ENCODE measurements at regions not wholly inside any gene's neighbourhood (a gene's known extent, or its start where the extent isn't known, plus 50 kb on each side); places are given as distances from the start of the nearest gene placed in this dataset.
"Not testable (repeated sequence)": the region's sequence is repeated elsewhere in the genome, so short reads cannot be mapped to it uniquely, and the experiment has no call there.

DNA sequence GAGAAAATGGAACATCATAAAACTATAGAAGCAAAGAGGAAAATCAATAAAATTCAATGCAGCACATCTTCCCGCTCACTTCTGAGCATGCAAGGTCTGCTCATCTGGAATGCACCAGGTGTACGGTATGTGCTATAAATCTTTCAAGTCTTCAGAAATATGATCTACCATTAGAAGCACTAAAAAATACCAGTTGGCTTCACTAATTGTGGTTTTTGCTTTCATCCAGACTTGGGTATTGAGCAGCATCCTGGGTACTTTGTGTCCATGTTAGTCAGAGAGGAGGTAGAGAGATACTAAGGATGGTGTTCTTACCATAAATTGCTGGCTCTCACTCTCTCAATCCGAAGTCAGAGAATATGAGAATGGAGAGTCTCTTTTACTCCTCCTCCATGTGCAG, 477.1 kb downstream of the PPARGC1A start:
- H3K4me1 ChIP-seq: no peaks in the 10 kb centered on the region
- no peaks in the 10 kb centered on the region for H3K27me3 ChIP-seq
- H3K36me3 ChIP-seq: no peaks in the 10 kb centered on the region
- 75 to 81% methylated on average over 3 of the region's 3 CpGs for WGBS, 2 donors
- no peak overlapping the region for H3K27ac ChIP-seq
- no peak for DNase-seq
- intact Hi-C loops (cut with DNase I): no loop called here
- H3K4me3 ChIP-seq: no peak overlapping the region
- peaks cover 0 to under 1% (median 0%) of the 10 kb centered on the region in 3 donors for H3K9me3 ChIP-seq
- TF ChIP-seq POLR2A (IDR thresholded peaks at IDR 0.05): no peak
- TF ChIP-seq, protein P1, sequence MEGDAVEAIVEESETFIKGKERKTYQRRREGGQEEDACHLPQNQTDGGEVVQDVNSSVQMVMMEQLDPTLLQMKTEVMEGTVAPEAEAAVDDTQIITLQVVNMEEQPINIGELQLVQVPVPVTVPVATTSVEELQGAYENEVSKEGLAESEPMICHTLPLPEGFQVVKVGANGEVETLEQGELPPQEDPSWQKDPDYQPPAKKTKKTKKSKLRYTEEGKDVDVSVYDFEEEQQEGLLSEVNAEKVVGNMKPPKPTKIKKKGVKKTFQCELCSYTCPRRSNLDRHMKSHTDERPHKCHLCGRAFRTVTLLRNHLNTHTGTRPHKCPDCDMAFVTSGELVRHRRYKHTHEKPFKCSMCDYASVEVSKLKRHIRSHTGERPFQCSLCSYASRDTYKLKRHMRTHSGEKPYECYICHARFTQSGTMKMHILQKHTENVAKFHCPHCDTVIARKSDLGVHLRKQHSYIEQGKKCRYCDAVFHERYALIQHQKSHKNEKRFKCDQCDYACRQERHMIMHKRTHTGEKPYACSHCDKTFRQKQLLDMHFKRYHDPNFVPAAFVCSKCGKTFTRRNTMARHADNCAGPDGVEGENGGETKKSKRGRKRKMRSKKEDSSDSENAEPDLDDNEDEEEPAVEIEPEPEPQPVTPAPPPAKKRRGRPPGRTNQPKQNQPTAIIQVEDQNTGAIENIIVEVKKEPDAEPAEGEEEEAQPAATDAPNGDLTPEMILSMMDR (IDR thresholded peaks at IDR 0.05): no peak

DNA sequence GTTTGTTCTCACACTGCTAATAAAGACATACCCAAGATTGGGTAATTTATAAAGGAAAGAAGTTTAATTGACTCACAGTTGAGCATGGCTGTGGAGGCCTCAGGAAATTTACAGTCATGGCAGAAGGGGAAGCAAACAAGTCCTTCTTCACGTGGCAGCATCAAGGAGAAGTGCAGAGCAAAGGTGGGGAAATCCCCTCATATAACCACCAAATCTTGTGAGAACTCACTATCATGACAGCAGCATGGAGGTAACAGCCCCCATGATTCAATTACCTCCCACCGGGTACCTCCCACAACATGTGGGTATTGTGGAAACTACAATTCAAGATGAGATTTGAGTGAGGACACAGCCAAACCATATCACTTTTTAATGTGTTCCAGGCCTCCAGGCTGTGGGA, 480.9 kb downstream of the PPARGC1A start:
- H3K4me3 ChIP-seq; H3K4me1 ChIP-seq; H3K36me3 ChIP-seq; H3K27ac ChIP-seq; intact Hi-C loops (cut with DNase I); H3K9me3 ChIP-seq; DNase-seq; H3K27me3 ChIP-seq: not testable (repeated sequence)
- 78% methylated on average over 2 of the region's 2 CpGs; no CpG with 5 or more reads in 1 of the 2 donors for WGBS, 2 donors

DNA sequence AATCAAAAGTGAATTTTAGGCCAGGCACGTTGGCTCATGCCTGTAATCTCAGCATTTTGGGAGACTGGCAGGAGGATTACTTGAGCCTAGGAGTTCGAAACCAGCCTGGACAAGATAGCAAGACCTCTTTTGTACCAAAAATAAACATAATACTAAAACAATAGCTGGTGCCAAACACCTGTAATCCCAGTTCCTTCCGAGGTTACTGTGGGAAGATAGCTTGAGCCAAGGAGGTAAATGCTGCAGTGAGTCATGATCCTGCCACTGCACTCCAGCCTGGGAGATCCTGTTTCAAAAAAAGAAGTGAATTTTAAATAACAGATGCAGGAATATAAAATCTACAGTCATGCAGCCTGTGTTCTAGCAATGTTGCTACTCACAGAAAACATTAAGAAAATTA, 488.3 kb downstream of the PPARGC1A start:
- Histone ChIP-seq H3K9me3 (no peaks in the 10 kb centered on the region), H3K27me3 (no peaks in the 10 kb centered on the region), H3K4me3 (no peak overlapping the region), H3K36me3 (no peaks in the 10 kb centered on the region), H3K27ac (no peak overlapping the region), H3K4me1 (peaks cover 0 to 7% (median 0%) of the 10 kb centered on the region in 3 donors)
- 19 to 28% methylated on average over 3 of the region's 3 CpGs for WGBS, 2 donors
- no peak for TF ChIP-seq POLR2A (IDR thresholded peaks at IDR 0.05)
- TF ChIP-seq, protein P1 (IDR thresholded peaks at IDR 0.05): no peak
- DNase-seq: no peak
- intact Hi-C loops (cut with DNase I): no loop called here

DNA sequence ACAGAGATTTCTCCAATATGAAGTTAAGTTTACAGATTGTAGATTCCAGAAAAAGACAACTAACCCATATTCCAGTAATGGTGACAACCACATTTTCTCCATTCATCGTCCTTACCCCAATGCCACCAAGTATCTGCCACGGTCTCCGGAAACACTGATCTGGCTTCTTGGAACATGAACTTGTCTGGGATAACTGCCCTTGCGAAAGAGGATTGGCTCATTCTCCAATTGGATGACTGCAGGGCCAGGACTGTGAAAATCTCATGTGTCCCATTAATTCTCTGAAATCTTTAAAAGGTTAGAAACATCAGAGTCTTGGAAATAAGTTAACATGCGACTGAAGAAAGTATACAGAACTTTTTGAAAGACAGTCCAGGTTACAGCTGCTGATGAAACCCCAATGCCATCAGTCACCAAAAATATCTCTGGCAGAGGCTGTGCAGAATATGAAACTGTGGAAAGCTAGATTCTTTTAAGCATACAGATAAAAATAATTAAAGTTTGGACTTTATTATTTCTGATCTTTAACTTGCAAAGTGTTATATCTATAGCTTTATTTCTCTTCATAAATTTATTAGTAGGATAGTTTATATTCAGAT, 496.9 kb downstream of the PPARGC1A start:
- WGBS, 2 donors: 89% methylated on average over 5 of the region's 5 CpGs
- no peaks in the 10 kb centered on the region for H3K27me3 ChIP-seq
- H3K4me1 ChIP-seq: no peaks in the 10 kb centered on the region
- H3K4me3 ChIP-seq: no peak overlapping the region
- no peak for DNase-seq
- no peak overlapping the region for H3K27ac ChIP-seq
- TF ChIP-seq, protein P1 (IDR thresholded peaks at IDR 0.05): no peak
- no peak for TF ChIP-seq POLR2A (IDR thresholded peaks at IDR 0.05)
- H3K9me3 ChIP-seq: peaks cover 0 to 7% (median 3%) of the 10 kb centered on the region in 3 donors
- no peaks in the 10 kb centered on the region for H3K36me3 ChIP-seq
- intact Hi-C loops (cut with DNase I): no loop called here

DNA sequence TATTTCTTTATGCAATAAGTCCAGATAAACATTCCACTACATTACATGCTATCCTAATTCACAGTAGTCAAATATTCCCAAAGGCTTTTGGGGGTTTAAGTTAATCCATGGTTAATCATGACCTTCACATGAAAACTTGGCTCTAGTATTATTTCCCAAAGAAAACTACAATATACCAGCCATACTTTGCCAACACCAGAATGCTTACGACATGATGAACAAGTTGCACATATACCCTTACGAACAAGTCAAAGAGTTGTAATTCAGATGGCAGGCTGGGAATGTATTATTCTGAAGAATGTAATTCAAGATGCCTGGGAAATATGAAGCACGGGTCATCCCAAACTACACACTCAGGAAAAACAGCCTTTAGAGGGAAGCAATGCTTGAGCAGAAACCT, 499.6 kb downstream of the PPARGC1A start:
- DNase-seq: no peak
- Histone ChIP-seq H3K36me3 (no peaks in the 10 kb centered on the region), H3K9me3 (peaks cover 0 to 7% (median 3%) of the 10 kb centered on the region in 3 donors), H3K4me3 (no peak overlapping the region), H3K27me3 (no peaks in the 10 kb centered on the region), H3K27ac (no peak overlapping the region), H3K4me1 (no peaks in the 10 kb centered on the region)
- no peak for TF ChIP-seq POLR2A (IDR thresholded peaks at IDR 0.05)
- TF ChIP-seq, protein P1 (IDR thresholded peaks at IDR 0.05): no peak
- intact Hi-C loops (cut with DNase I): no loop called here
- 70 to 87% methylated on average over 3 of the region's 3 CpGs for WGBS, 2 donors
